GM21381 (cell line): ENCODE measurements at regions not wholly inside any gene's neighbourhood (a gene's known extent, or its start where the extent isn't known, plus 50 kb on each side); places are given as distances from the start of the nearest gene placed in this dataset.
"Not testable (repeated sequence)": the region's sequence is repeated elsewhere in the genome, so short reads cannot be mapped to it uniquely, and the experiment has no call there.

ENCODE experiments used
- ATAC-seq: cut with Tn5 transposase; IDR thresholded peaks from one replicate; pipeline ENCODE4 v1.9.1; 2021; ENCODE audit warnings: mild to moderate bottlenecking, moderate library complexity; ENCODE audit not compliant: unreplicated experiment

DNA sequence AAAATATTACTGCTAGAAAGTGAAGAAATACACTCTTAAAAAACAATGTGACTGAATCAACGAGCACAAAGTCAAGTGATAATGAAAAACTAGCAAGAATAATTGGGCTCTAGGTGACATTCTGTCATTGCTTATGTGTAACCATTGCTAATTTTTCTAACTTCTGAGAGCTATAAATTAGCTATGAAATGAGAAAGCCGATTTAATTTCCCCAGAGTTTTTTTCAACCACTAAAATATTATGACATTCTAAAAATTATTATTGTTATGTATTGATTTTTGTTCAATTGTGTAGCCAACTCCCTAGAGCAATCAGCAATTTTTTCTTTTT, 458.6 kb upstream of the ATXN8OS start:
- no peak for ATAC-seq

DNA sequence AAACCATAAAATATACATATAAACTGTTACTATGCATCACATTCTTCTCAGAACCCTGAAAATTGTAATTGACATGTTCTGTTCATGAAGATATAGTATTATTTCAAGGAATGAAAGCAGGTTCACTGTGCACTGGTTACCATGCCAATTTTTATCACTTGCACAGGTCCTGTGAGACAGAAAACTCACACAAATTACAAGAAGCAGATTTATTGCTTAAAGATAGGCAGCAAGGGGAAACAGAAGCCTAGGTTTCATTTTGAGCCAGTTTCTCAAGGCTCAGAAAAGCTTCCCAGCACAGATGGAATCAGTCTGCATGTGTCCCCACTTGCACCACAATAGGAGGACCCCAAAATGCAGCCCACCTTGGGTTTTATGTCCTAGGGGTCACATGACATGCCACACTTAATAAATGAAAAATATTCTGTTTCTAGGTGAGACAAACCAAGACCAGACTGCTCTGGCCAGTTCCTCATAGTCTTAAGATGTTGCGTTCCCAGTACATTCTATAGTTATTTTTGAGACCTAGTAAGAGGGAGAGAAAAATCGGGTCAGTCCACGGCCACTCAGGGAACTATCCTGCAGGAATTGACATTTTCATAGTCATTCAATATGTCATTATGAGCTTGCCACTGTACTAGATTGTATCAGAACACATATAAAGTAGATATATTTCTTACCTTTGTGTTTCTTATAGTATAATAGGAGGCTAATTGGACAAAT, 459.1 kb upstream of the ATXN8OS start:
- ATAC-seq, result no peak

DNA sequence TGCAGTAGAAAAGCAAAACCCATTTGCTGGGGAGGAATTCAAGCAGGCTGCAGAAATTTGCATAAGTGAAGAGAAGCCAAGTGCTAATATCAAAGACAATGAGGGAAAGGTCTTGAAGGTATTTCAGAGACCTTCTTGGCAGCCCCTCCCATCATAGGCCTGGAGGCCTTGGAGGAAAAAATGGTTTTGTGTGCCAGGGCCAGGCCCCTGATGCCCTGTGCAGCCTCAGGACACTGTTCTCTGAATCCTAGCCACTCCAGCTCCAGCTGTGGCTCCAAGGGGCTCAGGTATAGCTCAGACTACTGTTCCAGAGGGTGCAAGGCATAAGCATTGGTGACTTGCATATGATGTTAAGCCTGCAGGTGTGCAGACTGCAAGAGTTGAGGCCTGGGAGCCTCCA, 463.2 kb upstream of the ATXN8OS start:
- no peak for ATAC-seq

DNA sequence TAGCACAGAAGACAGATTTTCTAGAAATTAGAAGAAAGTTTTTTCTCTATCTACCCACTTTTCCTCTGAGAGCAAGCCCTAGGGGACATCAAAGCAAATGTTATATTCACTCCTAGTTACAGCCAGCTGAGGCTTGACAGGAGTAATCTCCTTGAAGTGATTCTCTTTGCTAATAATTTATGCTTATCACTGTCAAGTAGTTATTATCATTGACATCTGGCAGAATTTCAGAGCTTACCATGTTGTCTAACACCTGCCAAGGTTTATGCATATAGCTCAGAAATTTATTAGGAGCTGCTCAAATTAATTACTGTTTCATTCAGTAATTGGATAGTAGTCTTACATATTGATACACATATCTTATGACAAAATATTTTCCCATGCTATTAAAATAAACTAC, 465.9 kb upstream of the ATXN8OS start:
- no peak for ATAC-seq

DNA sequence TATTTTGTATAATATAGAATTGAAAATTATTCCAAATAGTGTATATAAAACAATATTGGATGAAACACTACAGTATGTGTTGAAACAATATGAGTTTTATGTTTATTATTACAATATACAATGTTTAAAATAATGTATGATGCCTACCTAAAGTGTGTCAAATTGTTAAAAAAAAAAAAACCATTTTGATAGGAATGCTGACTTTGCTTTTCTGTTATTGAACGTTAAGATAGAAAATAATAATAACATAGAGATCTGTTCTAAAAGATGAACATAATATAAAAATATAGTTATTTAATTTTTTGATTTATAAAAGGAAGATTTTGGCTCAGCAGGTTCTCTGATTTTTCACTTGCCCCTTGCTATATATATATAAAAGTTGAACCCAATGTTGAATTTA, 474.6 kb upstream of the ATXN8OS start:
- no peak for ATAC-seq

DNA sequence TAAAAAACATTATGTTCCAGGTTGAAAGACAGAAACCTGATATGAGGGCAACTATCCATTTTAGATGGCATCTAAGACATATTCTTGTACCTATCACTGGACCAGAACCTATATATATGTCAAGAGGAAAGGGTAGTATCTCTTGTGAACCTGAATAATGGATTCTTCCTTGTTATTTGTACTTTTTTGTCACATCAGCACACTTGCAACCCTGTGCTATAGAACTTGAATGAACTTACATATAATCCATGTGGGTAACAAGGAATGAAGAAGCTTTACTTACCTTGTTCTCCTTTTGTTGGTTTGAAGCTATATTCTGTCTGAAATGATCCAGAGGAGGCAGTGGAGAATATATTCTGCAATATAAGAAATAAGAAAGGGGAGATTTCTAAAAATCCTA, 483.7 kb upstream of the ATXN8OS start:
- ATAC-seq, result no peak

DNA sequence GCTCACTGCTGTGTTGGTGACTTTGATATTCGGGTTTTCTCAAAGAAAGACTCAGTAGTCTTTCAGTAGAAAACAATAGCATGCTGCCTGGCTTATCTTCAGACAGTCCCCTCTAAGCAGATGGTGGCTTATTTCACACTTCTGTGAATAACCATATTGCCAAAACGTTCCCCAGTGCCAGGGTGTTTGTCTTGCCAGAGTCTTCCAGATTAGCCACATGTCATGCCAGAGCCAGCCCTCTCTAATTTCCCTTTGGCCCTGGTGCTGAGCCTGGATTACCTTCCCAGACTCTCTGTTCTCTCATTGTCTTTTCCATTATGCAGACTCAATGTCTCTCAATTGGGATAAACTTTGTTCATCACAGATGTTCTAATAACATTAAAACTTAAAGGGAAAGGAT, 488.0 kb upstream of the ATXN8OS start:
- ATAC-seq, result no peak

DNA sequence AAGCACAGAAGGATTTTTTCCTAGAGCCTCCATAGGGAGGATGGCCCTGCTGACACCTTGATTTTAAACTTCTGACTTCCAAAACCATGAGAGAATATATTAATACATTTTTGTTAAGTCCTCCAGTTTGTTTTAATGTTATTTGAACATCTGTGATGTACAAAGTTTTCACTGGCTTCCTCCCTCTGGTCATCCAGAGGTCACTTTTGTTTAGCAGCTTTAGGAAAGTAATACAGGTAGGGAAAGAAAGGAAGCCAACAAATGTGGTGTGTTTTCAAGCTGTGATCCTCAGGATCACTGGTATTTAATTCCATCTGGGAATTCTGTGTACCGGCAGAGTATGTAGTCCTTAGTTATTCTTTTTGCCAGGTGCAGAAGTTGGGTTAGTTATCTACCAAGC, 488.8 kb upstream of the ATXN8OS start:
- no peak for ATAC-seq

DNA sequence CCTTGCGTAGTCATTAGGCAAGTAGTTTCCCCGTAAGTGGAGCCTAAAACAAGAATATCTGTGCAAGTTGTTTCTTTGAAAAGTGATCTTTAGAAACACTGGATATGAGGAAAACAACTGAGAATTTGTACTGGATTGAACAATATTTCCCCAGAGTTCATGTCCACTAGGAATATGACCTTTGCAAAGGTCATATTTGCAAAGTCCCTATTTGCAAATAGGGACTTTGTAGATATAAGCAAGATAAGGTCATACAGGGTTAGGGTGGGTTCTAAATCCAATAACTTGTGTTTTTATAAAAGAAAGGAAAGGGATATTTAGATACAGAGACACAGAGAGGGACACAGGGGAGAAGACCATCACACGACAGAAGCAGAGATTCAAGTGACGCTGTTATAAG, 489.2 kb upstream of the ATXN8OS start:
- no peak for ATAC-seq

DNA sequence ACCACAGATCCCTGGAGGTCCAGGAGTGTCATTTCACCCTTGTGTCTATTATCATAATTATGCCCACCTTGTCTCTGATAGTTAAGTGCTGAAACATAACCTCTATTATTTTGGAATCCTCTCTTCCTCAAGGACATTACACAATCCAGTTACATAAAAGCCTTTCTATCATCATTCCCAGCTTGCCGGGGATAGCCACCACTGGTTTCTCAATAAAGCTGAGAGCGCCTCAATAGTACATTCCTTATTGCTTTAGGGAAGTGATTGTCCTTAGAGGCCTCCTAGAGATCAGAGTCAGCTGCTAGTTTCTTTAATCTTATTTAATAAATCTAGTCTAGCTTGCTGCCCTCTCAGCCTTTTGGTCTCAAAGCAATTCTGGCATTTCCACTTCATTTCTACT, 490.0 kb upstream of the ATXN8OS start:
- ATAC-seq, result no peak

DNA sequence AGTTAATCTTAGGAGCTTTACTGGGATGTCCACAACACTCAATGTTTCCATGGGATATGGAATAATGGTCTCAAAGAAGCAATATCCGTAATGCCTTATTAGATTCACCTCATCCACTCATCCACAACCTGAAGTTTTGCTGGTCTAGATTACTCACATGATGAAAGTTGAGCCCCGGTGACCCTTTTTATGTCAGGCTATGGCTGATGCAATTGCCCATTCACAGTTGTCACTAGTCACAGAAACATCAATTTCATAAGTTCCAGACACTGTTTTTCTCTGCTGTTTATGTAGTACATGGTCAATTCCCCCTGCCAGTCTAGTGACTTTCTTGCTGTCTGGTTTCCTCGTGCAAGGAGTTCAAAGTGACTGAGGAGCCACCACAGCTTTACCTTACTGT, 491.2 kb upstream of the ATXN8OS start:
- no peak for ATAC-seq

DNA sequence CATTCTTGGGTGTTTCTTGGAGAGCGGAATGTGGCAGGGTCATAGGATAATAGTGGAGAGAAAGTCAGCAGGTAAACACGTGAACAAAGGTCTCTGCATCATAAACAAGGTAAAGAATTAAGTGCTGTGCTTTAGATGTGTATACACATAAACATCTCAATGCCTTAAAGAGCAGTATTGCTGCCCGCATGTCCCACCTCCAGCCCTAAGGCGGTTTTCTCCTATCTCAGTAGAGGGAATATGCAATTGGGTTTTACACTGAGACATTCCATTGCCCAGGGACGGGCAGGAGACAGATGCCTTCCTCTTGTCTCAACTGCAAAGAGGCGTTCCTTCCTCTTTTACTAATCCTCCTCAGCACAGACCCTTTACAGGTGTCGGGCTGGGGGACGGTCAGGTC, 492.6 kb upstream of the ATXN8OS start:
- not testable (repeated sequence) for ATAC-seq

DNA sequence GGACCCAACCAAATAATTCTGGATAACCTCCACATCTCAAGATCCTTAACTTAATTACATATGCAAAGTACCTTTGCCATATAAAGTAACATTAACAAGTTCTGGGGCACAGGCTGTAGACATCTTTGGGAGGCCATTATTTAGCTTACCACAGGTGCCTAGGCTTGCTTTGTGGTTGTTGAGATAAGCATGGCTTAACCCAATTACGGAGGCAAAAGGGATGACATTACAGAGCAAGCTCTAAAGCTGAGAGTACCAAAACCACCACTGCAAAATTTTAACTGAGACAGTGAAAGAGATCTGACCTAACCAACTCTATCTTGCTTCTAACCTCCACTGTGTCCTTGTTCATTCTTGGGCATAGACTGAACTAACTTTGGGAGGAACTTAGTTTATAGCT, 502.9 kb upstream of the ATXN8OS start:
- no peak for ATAC-seq

DNA sequence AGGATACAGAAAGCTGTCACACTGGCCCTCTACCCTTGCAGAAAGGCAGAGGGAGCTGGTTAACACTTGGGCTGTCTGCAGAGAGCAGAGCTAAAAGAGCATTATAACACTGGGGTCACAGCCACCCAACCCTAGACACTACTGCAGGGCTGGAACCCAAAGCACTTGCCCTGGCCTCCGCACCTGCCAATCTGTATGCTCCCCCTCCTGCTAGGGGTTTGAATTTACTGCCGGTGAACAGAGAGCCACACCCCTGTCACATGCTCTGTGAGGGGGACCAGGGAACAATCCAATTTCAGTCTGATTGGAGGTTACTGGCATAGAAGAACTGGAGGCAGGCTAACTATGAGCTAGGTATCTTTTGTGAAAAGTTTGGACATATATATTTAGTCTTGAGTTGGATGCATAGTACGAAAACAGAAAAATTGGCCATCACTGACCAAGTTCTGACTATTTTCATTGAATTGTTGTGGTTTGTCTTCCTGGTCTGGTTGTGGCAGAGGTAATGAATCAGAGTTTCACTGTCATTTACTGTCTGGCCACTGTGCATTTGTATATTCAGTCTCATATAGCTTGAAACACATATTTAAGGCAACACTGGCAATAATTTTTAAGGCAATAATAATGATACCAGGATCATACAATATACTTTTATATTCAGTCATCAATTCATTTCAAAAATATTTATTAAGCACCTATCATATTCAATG, 504.3 kb upstream of the ATXN8OS start:
- no peak for ATAC-seq

DNA sequence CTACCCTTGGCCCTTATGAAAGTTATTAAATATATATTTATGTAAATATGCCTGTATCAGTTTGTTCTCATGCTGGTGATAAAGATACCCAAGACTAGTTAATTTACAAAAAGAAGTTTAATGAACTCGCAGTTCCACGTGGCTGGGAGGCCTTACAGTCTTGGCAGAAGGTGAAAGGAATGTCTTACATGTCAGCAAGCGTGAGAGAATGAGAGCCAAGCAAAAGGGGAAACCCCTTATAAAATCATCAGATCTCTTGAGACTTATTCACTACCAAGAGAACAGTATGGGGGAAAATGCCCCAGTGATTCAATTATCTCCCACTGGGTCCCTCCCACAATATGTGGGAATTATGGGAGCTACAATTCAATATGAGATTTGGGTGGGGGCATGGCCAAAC, 506.0 kb upstream of the ATXN8OS start:
- no peak for ATAC-seq

DNA sequence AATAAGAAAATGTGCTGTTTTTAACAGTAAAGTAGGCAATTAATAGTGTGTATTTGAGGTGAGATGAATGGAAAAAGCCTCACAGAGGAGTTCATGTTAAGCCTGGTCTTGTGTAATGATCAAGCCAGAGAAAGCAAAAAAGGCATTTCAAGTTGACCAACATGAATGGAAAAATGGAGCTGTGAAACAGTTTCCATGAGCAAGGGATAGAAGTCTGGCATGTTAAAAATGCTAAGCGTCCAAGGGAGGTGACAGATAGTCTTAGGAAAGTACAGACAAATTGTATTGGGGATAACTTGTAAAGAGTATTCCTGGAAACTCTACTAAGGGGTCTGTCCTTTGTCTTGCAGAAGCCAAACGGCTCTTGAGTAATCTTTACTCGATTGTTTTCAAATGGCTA, 506.8 kb upstream of the ATXN8OS start:
- no peak for ATAC-seq

DNA sequence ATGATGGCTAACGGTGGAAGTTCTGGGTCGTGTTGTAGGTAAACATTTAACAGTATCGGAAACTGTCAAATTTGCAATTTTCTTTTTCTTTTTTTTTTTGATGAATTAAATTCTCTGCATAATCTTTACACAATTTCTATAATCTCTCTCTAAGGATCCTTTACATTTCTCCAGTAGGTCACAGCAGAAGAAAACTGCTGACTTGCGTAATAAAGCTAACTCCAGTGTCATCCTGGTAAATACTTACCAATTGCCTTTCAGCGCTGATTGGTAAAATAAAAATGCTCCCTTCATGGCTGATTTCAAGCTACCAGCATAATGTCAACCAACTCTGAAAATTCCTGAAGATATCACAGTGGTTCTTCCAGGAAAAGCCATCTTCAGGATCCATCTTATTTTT, 510.5 kb upstream of the ATXN8OS start:
- ATAC-seq, result no peak

DNA sequence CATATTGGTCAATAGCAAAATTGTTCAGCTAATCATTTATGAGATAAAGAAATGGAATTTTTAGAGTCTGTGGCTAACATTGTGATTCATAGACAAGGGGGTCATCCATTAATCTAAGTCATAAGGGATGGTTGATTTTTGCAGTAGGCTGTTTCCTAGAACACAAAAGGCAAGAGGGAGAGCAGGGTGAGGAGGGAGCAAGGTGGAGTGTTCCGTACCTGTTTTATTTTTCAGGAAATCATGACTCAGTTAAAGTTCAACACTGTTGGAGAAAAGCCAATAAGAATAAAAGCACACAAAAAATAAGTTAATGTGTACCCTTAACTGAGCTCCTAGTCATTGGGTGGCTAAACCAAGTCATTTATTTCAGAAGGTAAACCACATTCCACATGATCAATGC, 512.4 kb upstream of the ATXN8OS start:
- no peak for ATAC-seq

DNA sequence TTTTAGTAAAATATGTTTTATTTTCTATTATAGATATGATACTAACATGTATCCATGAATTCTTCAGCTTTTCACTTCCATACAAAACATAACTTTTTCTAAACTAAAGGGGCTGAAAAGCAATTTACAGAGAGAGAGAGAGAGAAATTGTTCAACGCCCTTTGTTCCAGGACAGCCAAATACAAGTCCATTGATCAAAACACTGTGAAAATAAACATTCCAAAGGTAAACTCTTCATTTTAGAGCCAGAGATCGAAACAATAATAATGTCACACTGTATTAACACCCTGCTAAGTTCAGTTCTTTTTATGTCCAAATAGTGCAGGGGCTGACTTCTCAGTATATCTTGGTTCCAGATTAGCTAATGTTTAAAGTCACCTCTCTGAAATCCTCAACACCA, 516.2 kb upstream of the ATXN8OS start:
- ATAC-seq, result no peak

DNA sequence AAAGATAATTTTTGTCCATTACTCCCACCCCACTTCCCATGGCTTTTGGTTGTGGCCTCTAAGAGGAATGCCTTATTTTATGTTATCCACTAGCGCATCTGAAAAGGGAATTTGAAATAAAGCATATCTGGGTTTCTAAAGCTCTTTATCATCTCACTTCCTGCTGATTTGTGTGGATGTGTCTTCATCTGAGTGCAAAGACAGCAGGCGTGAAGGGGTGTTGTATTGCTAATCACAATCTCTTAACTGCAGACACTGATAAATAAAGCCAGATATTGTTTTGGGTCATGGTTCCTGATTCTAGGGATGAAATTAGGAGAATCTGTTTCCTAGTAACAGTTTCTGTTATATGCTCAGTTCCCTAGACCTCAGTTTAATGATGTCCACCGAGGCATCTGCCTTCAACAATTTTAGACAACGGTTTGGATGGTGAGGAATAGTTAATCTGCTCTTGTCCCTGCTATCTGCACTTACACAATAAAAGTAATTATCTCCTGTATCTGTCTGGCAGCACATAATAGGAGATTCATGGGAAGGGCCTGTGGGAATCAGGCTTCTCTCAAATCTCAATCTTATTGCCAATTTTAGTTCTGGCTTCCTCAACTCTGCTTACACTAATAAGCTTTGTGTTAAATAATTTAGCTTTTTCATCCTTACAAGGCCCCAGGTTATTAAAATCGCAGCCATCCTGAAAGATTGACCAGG, 517.9 kb upstream of the ATXN8OS start:
- ATAC-seq, result no peak

DNA sequence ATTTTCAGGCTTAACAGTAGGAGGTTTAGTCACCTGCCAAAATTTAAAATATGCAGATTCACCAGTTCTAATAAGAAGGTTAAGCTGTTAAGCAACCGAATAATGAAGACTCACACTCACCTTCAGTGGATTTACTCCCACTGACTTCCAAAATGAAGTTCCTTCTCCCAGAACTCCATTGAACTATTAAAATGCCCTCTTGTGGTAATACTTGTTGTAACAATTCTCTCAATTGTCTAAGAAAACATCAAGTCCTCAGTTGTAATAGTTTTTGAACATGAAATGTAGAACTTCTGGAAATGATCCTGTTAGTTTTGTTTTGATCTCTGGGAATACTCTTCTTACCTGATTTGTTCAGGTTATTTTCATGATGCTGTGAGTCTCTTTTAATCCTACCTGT, 522.0 kb upstream of the ATXN8OS start:
- no peak for ATAC-seq

DNA sequence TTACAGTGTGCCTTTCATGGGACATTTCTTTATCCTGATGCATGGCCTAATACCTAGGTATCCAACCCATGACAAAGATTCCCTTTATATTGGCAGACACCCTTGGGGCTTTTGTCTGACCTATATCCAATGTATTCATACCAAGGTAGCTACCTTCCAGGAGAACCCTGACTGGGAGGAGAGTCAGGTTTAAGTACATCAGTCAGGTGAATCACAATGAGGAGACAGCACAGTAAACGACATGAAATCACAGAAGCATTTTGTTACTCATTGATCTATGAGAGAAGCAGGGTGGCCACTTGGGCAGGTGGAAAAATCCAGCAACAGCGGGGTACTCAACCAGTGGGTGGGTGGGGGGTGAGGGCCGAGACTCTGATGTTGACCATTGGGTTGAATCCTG, 527.4 kb upstream of the ATXN8OS start:
- no peak for ATAC-seq
